Breast epithelium (tissue), 3 donors: ENCODE measurements at regions not wholly inside any gene's neighbourhood (a gene's known extent, or its start where the extent isn't known, plus 50 kb on each side); places are given as distances from the start of the nearest gene placed in this dataset.

Experiments
- CTCF ChIP-seq, 3 donors: fragments of 450-650 bp; IDR thresholded peaks; one replicate each; pipeline ENCODE4 v1.5.1; 2016 to 2017; ENCODE audit warnings: antibody characterized with exemption in 3 of 3, mild to moderate bottlenecking in 3 of 3, moderate library complexity in 3 of 3
- POLR2A ChIP-seq: fragments of 450-650 bp; IDR thresholded peaks from one replicate; pipeline ENCODE4 v1.6.1; 2016; ENCODE audit warnings: antibody characterized with exemption, mild to moderate bottlenecking, moderate library complexity

- TF ChIP-seq CTCF (IDR thresholded peaks at IDR 0.05), result no peak
- no peak for TF ChIP-seq POLR2A
Measured at GRCh38 chr4:111537871-111538270, 607.4 kb upstream of the FAM241A start.
